Caco-2 (cell line): ENCODE measurements at regions not wholly inside any gene's neighbourhood (a gene's known extent, or its start where the extent isn't known, plus 50 kb on each side); places are given as distances from the start of the nearest gene placed in this dataset.
A peak's percentile ranks its signal among the peaks of the same experiment; 100 is the strongest.

Experiments used
- BruUV-seq: library from RNA; stranded (reverse); fragments of 400-500 nt; replicated peaks from 2 replicates; lab custom pipeline; 2021; lab: Mats Ljungman, UMichigan
- CTCF ChIA-PET: fragments of 300-600 bp; sonication (Branson Sonifier 250); formaldehyde crosslinking; loops from one replicate; lab custom pipeline; 2022; ENCODE audit warnings: antibody characterized with exemption; lab: Charles Lee
- POLR2A ChIA-PET: fragments of 300-600 bp; sonication (Branson Sonifier 250); formaldehyde crosslinking; loops from one replicate; lab custom pipeline; 2022; ENCODE audit warnings: antibody characterized with exemption; lab: Charles Lee
- DNase-seq, 2 experiments: peaks; one replicate each; pipeline versions ENCODE4 v3.0.0 to v3.0.0-alpha.2; 2020 to 2022
- H3K27me3 ChIP-seq: replicated peaks from 2 replicates; pipeline ENCODE4 v1.6.0; 2011; ENCODE audit warnings: low read length; ENCODE audit not compliant: control insufficient read depth, insufficient read depth
- H3K36me3 ChIP-seq: 2 replicates; pipeline ENCODE4 v1.5.1; 2011; ENCODE audit warnings: low read length; ENCODE audit not compliant: control insufficient read depth, insufficient read depth
- H3K4me1 ChIP-seq: fragments of 250-450 bp; sonication (Bioruptor Pico); 2 replicates; pipeline ENCODE4 v1.5.1; 2020; ENCODE audit warnings: mild to moderate bottlenecking
- H3K4me3 ChIP-seq: 2 replicates; pipeline ENCODE4 v1.5.1; 2011; ENCODE audit warnings: low read depth, mild to moderate bottlenecking, control low read depth, low read length
- H3K9me3 ChIP-seq: fragments of 250-450 bp; sonication (Bioruptor Pico); 2 replicates; pipeline ENCODE4 v1.5.1; 2020; ENCODE audit warnings: mild to moderate bottlenecking, moderate library complexity
- H3K27ac Mint-ChIP-seq: one replicate; pipeline ENCODE4 v1.8.0; 2022; ENCODE audit warnings: mixed read lengths; ENCODE audit not compliant: unreplicated experiment
- H3K27me3 Mint-ChIP-seq: one replicate; pipeline ENCODE4 v1.8.0; 2022; ENCODE audit warnings: mixed read lengths; ENCODE audit not compliant: insufficient read depth, unreplicated experiment
- H3K36me3 Mint-ChIP-seq: one replicate; pipeline ENCODE4 v1.8.0; 2022; ENCODE audit warnings: mild to moderate bottlenecking, mixed read lengths; ENCODE audit not compliant: insufficient read depth, unreplicated experiment
- H3K4me1 Mint-ChIP-seq: one replicate; pipeline ENCODE4 v1.8.0; 2022; ENCODE audit warnings: low read depth, mixed read lengths; ENCODE audit not compliant: unreplicated experiment
- H3K4me3 Mint-ChIP-seq: one replicate; pipeline ENCODE4 v1.8.0; 2022; ENCODE audit warnings: mild to moderate bottlenecking, moderate library complexity, mixed read lengths; ENCODE audit not compliant: unreplicated experiment
- H3K9me3 Mint-ChIP-seq: one replicate; pipeline ENCODE4 v1.8.0; 2022; ENCODE audit warnings: mixed read lengths; ENCODE audit not compliant: unreplicated experiment
- intact Hi-C: fragments of 100-400 bp; cut with micrococcal nuclease; formaldehyde crosslinking; loops from one replicate; pipeline ENCODE4 v1.10.0; 2022; ENCODE audit not compliant: unreplicated experiment
- TF ChIP-seq, protein P1 (sequence below), 2 experiments: fragments of 200-600 bp in 1 of 2; IDR thresholded peaks; 1 replicate in 1 of 2; 2 replicates in 1 of 2; pipeline versions ENCODE4 v1.5.1 to v1.8.0; 2011 to 2022; ENCODE audit warnings: antibody characterized with exemption in 1 of 2, control low read depth in 1 of 2, inconsistent platforms in 1 of 2, low read depth in 1 of 2, low read length in 1 of 2, mild to moderate bottlenecking in 1 of 2, moderate library complexity in 1 of 2; ENCODE audit not compliant: insufficient read depth in 1 of 2, severe bottlenecking in 1 of 2, unreplicated experiment in 1 of 2

DNA sequence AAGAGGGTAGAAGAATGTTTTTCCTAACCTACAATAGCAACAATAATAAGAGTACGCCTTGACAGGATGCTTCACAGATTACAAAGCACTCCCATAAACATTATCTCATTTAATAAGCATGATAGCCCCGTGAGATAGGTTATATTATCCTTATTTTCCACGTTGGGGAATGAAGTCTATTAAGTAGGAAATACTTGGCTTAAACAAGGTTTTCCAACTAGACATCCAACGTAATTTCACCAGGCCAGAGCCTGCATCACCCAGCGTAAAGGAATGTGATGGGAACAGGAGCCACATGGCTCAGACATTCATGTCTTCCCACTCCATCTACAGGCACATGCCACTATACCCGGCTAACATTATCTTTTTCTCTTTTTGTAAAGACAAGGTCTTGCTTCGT, 223.4 kb upstream of the AMIGO2 start:
- peaks cover 2% of the 10 kb centered on the region; the same call in 1 of the 2 replicates for H3K9me3 ChIP-seq
- DNase-seq: no peak
- ChIA-PET POLR2A (no interaction called here), CTCF (interaction anchor here (0.8 kb wide), 1 partner anchor 72 kb away, joined by 3 read pairs; no protein-coding TSS in a partner anchor)
- H3K4me3 ChIP-seq: no peak overlapping the region
- H3K36me3 Mint-ChIP-seq: peaks cover 11% of the 10 kb centered on the region
- peaks cover 52% of the 10 kb centered on the region for H3K4me1 Mint-ChIP-seq
- intact Hi-C loops: no loop called here
- H3K36me3 ChIP-seq: no peaks in the 10 kb centered on the region
- H3K4me3 Mint-ChIP-seq: no peak overlapping the region
- BruUV-seq: no TSS peak
- H3K4me1 ChIP-seq: peaks cover 37% of the 10 kb centered on the region
- H3K27ac Mint-ChIP-seq: peak overlapping the region; percentile 88
- H3K27me3 ChIP-seq: no peaks in the 10 kb centered on the region
- TF ChIP-seq, protein P1, sequence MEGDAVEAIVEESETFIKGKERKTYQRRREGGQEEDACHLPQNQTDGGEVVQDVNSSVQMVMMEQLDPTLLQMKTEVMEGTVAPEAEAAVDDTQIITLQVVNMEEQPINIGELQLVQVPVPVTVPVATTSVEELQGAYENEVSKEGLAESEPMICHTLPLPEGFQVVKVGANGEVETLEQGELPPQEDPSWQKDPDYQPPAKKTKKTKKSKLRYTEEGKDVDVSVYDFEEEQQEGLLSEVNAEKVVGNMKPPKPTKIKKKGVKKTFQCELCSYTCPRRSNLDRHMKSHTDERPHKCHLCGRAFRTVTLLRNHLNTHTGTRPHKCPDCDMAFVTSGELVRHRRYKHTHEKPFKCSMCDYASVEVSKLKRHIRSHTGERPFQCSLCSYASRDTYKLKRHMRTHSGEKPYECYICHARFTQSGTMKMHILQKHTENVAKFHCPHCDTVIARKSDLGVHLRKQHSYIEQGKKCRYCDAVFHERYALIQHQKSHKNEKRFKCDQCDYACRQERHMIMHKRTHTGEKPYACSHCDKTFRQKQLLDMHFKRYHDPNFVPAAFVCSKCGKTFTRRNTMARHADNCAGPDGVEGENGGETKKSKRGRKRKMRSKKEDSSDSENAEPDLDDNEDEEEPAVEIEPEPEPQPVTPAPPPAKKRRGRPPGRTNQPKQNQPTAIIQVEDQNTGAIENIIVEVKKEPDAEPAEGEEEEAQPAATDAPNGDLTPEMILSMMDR (IDR thresholded peaks at IDR 0.05; ENCODE audit: insufficient read depth in 1 of 2, low read depth in 1 of 2, low read length in 1 of 2, severe bottlenecking in 1 of 2, unreplicated experiment in 1 of 2): no peak
- peaks cover 8% of the 10 kb centered on the region for H3K9me3 Mint-ChIP-seq
- no peaks in the 10 kb centered on the region for H3K27me3 Mint-ChIP-seq

DNA sequence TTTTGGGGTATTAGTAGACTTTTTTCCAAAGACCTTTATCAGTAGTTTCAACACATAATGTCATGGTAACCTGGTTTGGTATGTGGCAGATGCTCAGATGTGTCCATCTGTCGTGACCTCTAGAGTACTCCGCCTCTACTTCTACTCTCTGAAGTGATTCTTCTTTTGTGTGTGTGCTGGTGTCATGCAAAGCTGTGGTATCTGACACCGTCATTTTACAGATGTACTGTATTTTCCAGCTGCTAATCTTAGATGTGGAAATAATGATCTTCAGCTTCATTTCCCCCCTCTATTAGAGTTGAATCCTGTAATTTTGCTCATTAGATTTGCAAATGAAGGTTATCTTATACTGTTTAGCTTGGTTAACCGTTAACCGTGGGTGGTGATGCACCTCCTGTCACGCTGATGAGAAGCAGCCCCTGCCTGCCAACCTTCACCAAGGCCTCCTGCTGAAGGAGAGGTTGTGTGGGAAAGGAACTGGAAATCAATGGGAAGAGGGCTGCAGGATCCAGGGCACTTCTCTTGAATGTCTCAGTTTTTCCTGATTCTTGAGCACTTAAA, 222.4 kb upstream of the AMIGO2 start:
- Mint-ChIP-seq H3K27ac (peak overlapping the region; percentile 88), H3K36me3 (peaks cover 11% of the 10 kb centered on the region), H3K27me3 (no peaks in the 10 kb centered on the region), H3K4me1 (peaks cover 42% of the 10 kb centered on the region), H3K9me3 (peaks cover 10% of the 10 kb centered on the region), H3K4me3 (peak overlapping the region; percentile 37)
- TF ChIP-seq, protein P1 (IDR thresholded peaks at IDR 0.05; ENCODE audit: insufficient read depth in 1 of 2, low read depth in 1 of 2, low read length in 1 of 2, severe bottlenecking in 1 of 2, unreplicated experiment in 1 of 2): no peak
- peak; percentile 59 to 67 for DNase-seq
- intact Hi-C loops: loop anchor here (1.0 kb wide), 2 partner anchors 26 to 71 kb away; no protein-coding TSS in a partner anchor
- no TSS peak for BruUV-seq
- ChIA-PET CTCF (interaction anchor here (0.8 to 1.2 kb wide), 4 partner anchors 71 to 281 kb away, joined by 3 to 4 read pairs (median 3); partner anchors contain the start of gene PCED1B), POLR2A (no interaction called here)
- Histone ChIP-seq H3K27me3 (no peaks in the 10 kb centered on the region), H3K4me1 (peaks cover 37% of the 10 kb centered on the region), H3K36me3 (no peaks in the 10 kb centered on the region), H3K4me3 (no peak overlapping the region), H3K9me3 (peaks cover 2% of the 10 kb centered on the region; the same call in 1 of the 2 replicates)

DNA sequence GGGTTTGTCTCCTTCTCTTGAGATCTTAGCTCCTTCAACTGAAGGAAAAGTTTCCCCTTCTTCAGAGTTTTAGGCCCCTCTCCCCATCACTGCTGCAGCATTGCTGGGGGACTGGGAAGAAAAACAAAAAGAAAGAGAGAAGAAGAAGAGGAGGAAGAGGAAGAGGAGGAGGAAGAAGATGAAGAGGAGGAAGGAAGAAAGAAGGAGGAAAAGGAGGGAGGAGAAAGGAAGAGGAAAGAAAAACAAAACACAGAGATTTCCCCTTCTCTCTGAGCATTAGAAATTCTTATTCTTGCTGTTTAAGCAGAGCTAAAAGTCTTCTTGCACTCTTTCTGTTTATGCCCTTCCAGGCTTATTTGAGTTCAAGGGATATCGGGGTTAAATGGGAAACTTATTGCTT, 219.8 kb upstream of the AMIGO2 start:
- POLR2A ChIA-PET: no interaction called here
- Histone ChIP-seq H3K36me3 (no peaks in the 10 kb centered on the region), H3K4me3 (no peak overlapping the region), H3K27me3 (no peaks in the 10 kb centered on the region), H3K9me3 (peaks cover 2% of the 10 kb centered on the region; the same call in 1 of the 2 replicates), H3K4me1 (peaks cover 37% of the 10 kb centered on the region)
- TF ChIP-seq, protein P1 (IDR thresholded peaks at IDR 0.05; ENCODE audit: insufficient read depth in 1 of 2, low read depth in 1 of 2, low read length in 1 of 2, severe bottlenecking in 1 of 2, unreplicated experiment in 1 of 2): no peak
- peak overlapping the region; percentile 3 for H3K27ac Mint-ChIP-seq
- H3K9me3 Mint-ChIP-seq: peaks cover 10% of the 10 kb centered on the region
- CTCF ChIA-PET: interaction anchor here (1.0 kb wide), 1 partner anchor 92 kb away, joined by 3 read pairs; no protein-coding TSS in a partner anchor
- no peak for DNase-seq
- intact Hi-C loops: no loop called here
- H3K36me3 Mint-ChIP-seq: peaks cover 11% of the 10 kb centered on the region
- peak overlapping the region; percentile 0 for H3K4me3 Mint-ChIP-seq
- no TSS peak for BruUV-seq
- H3K27me3 Mint-ChIP-seq: no peaks in the 10 kb centered on the region
- peaks cover 38% of the 10 kb centered on the region for H3K4me1 Mint-ChIP-seq
